ENCODE measurements at regions not wholly inside any gene's neighbourhood (a gene's known extent, or its start where the extent isn't known, plus 50 kb on each side); places are given as distances from the start of the nearest gene placed in this dataset.

DNA sequence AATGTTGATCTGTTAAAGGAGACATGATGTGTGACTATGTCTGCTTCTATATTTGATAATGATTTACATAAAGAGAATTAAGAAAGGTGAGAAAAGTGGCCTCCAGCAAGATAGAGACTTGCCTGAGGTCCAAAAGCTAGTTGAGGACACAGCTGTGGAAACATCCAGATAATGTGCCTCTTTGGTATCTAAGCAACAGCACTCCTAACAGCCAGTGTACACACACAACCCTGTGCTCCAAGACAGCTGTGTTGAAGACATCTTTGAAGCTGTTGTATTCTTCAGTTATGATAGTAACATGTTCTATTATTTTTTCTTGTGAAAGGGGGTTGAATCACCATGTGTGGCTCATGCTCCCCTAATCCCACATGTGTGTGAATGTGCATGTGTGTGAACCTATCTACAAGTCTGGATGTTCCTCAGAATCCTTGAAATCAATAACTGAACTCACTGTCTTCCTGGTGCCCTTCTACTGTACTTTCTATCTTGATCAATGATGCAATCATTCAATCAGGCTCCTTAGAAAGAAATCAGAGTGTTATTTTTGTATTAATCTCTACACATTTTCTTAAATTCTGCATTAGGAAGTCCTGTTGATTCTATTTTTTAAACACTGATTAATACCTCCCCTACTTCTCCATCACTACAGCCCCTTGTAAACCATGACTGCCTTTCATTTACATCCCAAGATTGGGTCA is 116.7 kb upstream of the SSTR4 start:
- CTCF ChIA-PET, result no interaction called here
- TF ChIP-seq FOXM1 (IDR thresholded peaks at IDR 0.05; ENCODE audit: borderline replicate concordance) (no peak), TARDBP (IDR thresholded peaks at IDR 0.05) (no peak), CTBP1 (IDR thresholded peaks at IDR 0.05; ENCODE audit: borderline replicate concordance) (no peak), BHLHE40 (IDR thresholded peaks at IDR 0.05; ENCODE audit: borderline replicate concordance) (no peak), FOXA1 (IDR thresholded peaks at IDR 0.05) (no peak), SP1 (IDR thresholded peaks at IDR 0.05) (no peak), SUZ12 (IDR thresholded peaks at IDR 0.05) (no peak), L3MBTL2 (conservative IDR thresholded peaks at IDR 0.05) (no peak), ZNF384 (IDR thresholded peaks at IDR 0.05) (no peak), NFRKB (IDR thresholded peaks at IDR 0.05) (no peak), HDGF (IDR thresholded peaks at IDR 0.05; ENCODE audit: borderline replicate concordance) (no peak), LEF1 (IDR thresholded peaks at IDR 0.05; ENCODE audit: borderline replicate concordance) (no peak), ARNT (IDR thresholded peaks at IDR 0.05) (no peak)
- TF ChIP-seq, protein P1, sequence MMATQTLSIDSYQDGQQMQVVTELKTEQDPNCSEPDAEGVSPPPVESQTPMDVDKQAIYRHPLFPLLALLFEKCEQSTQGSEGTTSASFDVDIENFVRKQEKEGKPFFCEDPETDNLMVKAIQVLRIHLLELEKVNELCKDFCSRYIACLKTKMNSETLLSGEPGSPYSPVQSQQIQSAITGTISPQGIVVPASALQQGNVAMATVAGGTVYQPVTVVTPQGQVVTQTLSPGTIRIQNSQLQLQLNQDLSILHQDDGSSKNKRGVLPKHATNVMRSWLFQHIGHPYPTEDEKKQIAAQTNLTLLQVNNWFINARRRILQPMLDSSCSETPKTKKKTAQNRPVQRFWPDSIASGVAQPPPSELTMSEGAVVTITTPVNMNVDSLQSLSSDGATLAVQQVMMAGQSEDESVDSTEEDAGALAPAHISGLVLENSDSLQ (IDR thresholded peaks at IDR 0.05), result no peak
- DNase-seq (ENCODE audit: extremely low spot score), result no peak
- POLR2A ChIA-PET, result no interaction called here

DNA sequence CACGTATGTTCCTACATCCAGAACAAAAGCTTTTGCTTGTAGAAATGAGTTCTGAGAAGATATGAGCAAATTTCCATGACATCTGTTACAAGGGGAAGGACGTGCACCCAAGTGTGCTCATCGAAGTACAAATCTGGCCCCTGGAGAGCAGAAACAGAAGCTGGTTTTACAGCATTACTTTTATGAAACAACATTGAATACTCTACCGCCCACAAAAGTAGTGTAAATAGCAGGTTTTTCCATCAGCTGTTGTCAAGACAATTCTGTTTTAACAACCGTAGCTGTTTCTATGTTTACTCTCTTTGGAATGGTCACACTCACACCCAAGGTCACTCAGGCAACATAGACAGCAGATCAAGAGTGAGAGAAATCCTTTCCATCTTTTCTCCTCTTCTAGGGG is 114.2 kb upstream of the SSTR4 start:
- TF ChIP-seq FOXA1 (IDR thresholded peaks at IDR 0.05) (no peak), LEF1 (IDR thresholded peaks at IDR 0.05; ENCODE audit: borderline replicate concordance) (no peak), FOXM1 (IDR thresholded peaks at IDR 0.05; ENCODE audit: borderline replicate concordance) (no peak), SUZ12 (IDR thresholded peaks at IDR 0.05) (no peak), BHLHE40 (IDR thresholded peaks at IDR 0.05; ENCODE audit: borderline replicate concordance) (no peak), ARNT (IDR thresholded peaks at IDR 0.05) (no peak)
- CTCF ChIA-PET, result no interaction called here
- POLR2A ChIA-PET, result no interaction called here
- no peak for DNase-seq (ENCODE audit: extremely low spot score)

DNA sequence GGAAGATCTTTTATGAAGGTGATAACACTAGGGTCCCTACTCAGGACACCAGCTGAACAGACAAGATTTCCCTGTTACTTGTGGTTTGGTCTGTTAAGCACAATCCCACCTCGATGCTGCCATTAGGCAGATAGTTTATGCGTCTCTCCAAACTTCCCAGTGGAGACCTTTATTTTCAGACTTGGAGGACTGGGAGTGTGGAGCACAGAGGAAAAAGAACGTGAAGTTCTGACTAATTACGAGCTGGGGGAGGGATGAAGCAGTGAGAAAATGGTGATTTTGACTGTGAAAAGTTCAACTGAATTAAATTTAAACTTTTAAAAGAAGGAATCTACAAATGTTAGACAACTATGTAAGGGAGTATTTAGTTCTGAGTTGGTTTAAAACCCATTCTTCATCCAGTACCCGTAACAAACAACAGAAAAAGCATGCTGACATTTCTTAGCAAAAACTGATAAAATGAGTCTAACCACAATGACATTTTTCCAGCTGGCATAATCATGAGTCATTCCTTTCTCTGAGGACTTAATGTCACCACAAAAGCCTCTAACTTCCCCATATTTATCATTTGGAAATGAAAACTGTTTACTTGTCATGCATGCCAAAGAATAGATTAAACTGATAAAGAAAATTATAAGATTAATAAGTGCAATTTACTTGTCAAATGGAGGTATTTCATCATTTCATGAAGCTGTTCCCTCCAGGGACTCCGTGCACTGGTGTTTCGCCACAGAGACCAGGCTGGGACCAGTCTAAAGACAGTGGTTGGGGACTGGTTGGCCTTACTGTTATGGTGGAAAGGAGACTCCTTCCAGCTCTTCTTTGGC is 113.3 kb upstream of the SSTR4 start:
- DNase-seq (ENCODE audit: extremely low spot score), result no peak
- ChIA-PET CTCF (no interaction called here), POLR2A (no interaction called here)
- TF ChIP-seq HDGF (IDR thresholded peaks at IDR 0.05; ENCODE audit: borderline replicate concordance), result no peak
- TF ChIP-seq FOXA1 (IDR thresholded peaks at IDR 0.05), result no peak
- TF ChIP-seq ARNT (IDR thresholded peaks at IDR 0.05), result no peak
- TF ChIP-seq SP1 (IDR thresholded peaks at IDR 0.05), result no peak
- no peak for TF ChIP-seq FOXK2 (IDR thresholded peaks at IDR 0.05)
- no peak for TF ChIP-seq BHLHE40 (IDR thresholded peaks at IDR 0.05; ENCODE audit: borderline replicate concordance)
- TF ChIP-seq LEF1 (IDR thresholded peaks at IDR 0.05; ENCODE audit: borderline replicate concordance), result no peak

DNA sequence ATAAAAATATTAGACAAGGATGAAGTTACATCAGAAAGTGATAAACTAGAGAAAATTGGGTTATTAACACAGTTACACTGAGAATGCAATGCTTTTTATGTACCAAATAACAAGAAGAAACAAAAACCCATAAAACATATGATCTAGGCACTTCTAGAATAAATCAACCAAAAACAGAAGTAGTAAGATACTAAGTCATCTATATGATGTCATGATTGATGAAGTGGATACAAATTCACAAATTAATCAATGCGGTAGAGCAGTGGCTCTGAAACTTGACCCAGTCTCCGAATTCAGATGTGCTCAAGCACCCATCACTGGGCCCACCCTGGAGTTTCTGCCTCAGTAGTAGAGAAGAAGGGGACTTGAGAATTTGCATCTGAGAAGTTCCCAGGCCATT is 112.1 kb upstream of the SSTR4 start:
- POLR2A ChIA-PET, result no interaction called here

DNA sequence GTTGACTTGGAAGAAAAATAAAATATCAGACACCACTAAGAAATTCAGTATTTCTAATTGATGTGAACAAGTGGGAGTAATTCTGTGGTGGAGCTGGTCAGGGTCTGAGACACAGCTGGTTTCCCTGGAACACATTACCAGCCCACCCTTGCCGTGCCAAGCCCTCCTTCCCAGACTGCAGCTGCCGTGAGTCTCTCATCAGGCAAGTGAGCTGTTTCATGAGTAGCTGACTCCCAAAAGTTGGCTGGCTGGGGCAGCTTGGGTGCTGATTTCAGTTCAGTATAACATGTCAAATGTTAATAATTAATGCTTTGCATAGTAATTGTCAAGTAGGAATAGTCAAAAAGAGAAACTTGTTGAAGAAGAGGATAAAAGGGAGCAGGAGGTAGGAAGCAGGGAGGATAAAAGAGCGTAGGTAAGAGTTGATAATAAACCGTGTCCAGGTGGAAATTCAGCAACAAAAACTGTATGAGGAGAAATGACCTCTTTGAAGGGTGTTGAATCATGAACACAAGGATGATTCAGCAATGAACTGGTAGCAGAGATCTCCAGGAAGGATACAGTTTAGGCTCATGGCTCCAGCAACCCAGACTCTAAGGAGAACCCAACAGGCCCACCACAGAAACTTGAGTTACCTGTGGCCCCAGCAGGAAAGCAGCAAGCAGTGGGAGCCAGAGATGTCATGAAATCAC is 110.9 kb upstream of the SSTR4 start:
- CTCF ChIA-PET, result no interaction called here
- no peak for DNase-seq (ENCODE audit: extremely low spot score)
- TF ChIP-seq LEF1 (IDR thresholded peaks at IDR 0.05; ENCODE audit: borderline replicate concordance) (no peak), SUZ12 (IDR thresholded peaks at IDR 0.05) (no peak), TARDBP (IDR thresholded peaks at IDR 0.05) (no peak)
- POLR2A ChIA-PET, result no interaction called here

More for the DNA sequence above, 112.1 kb upstream of the SSTR4 start:
- TF ChIP-seq HDGF (IDR thresholded peaks at IDR 0.05; ENCODE audit: borderline replicate concordance), result no peak
- no peak for TF ChIP-seq SUZ12 (IDR thresholded peaks at IDR 0.05)
- TF ChIP-seq TARDBP (IDR thresholded peaks at IDR 0.05), result no peak
- no peak for TF ChIP-seq LEF1 (IDR thresholded peaks at IDR 0.05; ENCODE audit: borderline replicate concordance)
- no peak for TF ChIP-seq ZNF384 (IDR thresholded peaks at IDR 0.05)
- CTCF ChIA-PET, result no interaction called here
- no peak for DNase-seq (ENCODE audit: extremely low spot score)

DNA sequence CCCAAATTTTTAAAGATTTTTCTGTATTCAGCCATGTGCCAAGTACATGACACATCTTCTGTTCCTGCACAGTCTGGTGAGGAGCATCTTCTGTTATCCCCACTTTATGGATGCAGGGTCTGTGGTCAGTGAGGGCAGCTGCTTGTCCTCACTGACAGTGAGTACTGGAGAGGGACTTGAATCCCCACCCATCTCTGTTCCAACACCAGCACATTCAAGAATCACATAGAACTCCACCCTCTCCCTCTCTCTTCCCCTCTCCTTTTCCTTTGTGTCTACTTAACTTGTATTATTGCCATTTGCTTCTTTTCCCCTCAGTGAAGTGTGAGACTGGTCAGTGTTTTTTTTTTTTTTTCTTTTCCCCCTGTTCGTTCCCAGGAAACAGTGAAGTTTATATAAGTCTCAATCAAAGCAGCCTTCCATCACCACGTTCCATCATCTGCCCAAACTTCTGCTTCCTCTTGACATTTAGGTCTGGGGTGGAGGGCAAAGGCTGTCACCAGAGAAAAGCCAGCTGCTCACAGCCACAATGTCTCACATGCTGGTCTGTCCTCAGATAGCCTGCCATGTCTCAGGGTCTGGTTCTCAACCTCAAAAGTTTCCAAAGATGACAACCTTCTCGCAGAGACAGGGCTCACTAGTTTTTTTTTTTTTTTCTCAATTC is 110.0 kb upstream of the SSTR4 start:
- no peak for TF ChIP-seq FOXK2 (IDR thresholded peaks at IDR 0.05)
- no peak for TF ChIP-seq SP1 (IDR thresholded peaks at IDR 0.05)
- no peak for TF ChIP-seq ZNF384 (IDR thresholded peaks at IDR 0.05)
- TF ChIP-seq TARDBP (IDR thresholded peaks at IDR 0.05), result no peak
- TF ChIP-seq NFRKB (IDR thresholded peaks at IDR 0.05), result no peak
- TF ChIP-seq HDGF (IDR thresholded peaks at IDR 0.05; ENCODE audit: borderline replicate concordance), result no peak
- TF ChIP-seq ELF4 (IDR thresholded peaks at IDR 0.05), result no peak
- TF ChIP-seq FOXA1 (IDR thresholded peaks at IDR 0.05), result no peak
- TF ChIP-seq CTBP1 (IDR thresholded peaks at IDR 0.05; ENCODE audit: borderline replicate concordance), result no peak
- TF ChIP-seq, protein P1 (IDR thresholded peaks at IDR 0.05), result no peak
- no peak for TF ChIP-seq LEF1 (IDR thresholded peaks at IDR 0.05; ENCODE audit: borderline replicate concordance)
- TF ChIP-seq FOXM1 (IDR thresholded peaks at IDR 0.05; ENCODE audit: borderline replicate concordance), result no peak
- ChIA-PET POLR2A (no interaction called here), CTCF (no interaction called here)
- no peak for DNase-seq (ENCODE audit: extremely low spot score)

All from HEK293T (cell line).